ENCODE measurements at regions not wholly inside any gene's neighbourhood (a gene's known extent, or its start where the extent isn't known, plus 50 kb on each side); places are given as distances from the start of the nearest gene placed in this dataset.

DNA sequence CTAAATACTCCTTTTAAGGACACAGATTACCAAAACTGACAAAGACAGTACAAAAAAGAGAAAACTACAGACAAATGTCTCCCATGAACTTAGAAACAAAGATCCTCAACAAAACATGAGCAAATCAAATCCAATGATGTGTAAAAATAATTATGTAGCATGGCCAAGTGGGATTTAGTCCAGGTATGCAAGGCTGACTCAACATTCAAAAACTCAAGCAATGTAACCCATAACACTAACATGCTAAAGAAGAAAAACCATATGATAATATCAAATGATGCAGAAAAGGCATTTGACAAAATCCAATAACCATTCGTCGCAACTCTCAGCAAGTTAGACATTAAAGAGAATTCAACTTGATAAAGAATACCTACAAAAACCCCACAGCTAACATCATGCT lies 239.0 kb upstream of the KLHL29 start:
- TF ChIP-seq POLR2AphosphoS5 (IDR thresholded peaks at IDR 0.05; ENCODE audit: borderline replicate concordance, low read depth, low read length): no peak
- no peak for TF ChIP-seq EZH2 (IDR thresholded peaks at IDR 0.05)
- no peak for TF ChIP-seq FOXP2 (optimal IDR thresholded peaks at IDR 0.05; ENCODE audit: control extremely low read depth, extremely low read length, insufficient read depth)
- no peak overlapping the region for H3K27ac ChIP-seq
- H3K4me3 ChIP-seq: no peak overlapping the region
- H3K9me3 ChIP-seq (ENCODE audit: low read depth, low read length): no peaks in the 10 kb centered on the region
- no peak overlapping the region for H3K9ac ChIP-seq (ENCODE audit: insufficient read length)
- DNase-seq (ENCODE audit: low read depth, low spot score): no peak
- no peaks in the 10 kb centered on the region for H3K36me3 ChIP-seq (ENCODE audit: insufficient read depth, low read length)

DNA sequence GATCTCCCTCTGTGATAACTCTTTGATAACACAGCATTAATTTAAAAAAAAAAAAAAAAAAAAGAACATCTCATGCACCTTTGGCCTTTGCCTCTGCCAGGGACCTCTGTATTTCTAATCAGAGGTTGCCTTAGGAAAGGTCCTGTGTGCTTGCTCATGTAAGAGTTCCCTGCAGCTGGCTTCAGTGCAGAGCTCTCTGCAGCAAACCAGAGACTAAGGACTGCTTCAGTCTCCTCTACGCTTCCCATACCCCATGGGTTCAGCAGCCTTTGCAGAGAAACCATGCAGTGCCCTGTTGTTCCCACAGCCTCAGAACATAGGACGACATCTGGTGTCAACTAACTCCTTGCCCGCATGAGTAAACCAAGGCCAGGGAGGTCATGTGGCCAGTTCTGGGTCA lies 236.6 kb upstream of the KLHL29 start:
- no peaks in the 10 kb centered on the region for H3K36me3 ChIP-seq (ENCODE audit: insufficient read depth, low read length)
- TF ChIP-seq EZH2 (IDR thresholded peaks at IDR 0.05) (no peak), POLR2AphosphoS5 (IDR thresholded peaks at IDR 0.05; ENCODE audit: borderline replicate concordance, low read depth, low read length) (no peak), FOXP2 (optimal IDR thresholded peaks at IDR 0.05; ENCODE audit: control extremely low read depth, extremely low read length, insufficient read depth) (no peak)
- no peak overlapping the region for H3K9ac ChIP-seq (ENCODE audit: insufficient read length)
- DNase-seq (ENCODE audit: low read depth, low spot score): no peak
- H3K9me3 ChIP-seq (ENCODE audit: low read depth, low read length): no peaks in the 10 kb centered on the region
- H3K4me3 ChIP-seq: no peak overlapping the region
- H3K27ac ChIP-seq: no peak overlapping the region

DNA sequence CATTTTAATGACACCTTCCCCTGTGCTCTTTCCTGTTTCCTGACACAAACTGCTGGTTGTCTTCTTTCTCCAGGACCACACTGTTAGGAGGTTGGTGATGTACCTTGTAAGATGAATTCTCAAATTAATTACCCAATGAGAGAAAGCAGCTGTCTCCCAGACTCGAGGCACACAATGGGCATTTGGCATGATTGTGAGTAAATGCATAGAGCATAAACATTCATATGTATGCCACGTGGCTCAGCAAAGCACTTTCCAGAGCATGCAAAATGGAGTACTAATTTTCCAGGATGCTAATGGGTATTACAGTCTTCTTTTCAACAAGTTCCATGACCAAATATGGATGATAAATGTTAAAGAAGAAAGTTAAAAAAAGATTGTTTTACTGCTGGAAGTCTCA lies 235.2 kb upstream of the KLHL29 start:
- H3K36me3 ChIP-seq (ENCODE audit: insufficient read depth, low read length): no peaks in the 10 kb centered on the region
- H3K4me3 ChIP-seq: no peak overlapping the region
- DNase-seq (ENCODE audit: low read depth, low spot score): no peak
- H3K9ac ChIP-seq (ENCODE audit: insufficient read length): no peak overlapping the region
- no peak for TF ChIP-seq POLR2AphosphoS5 (IDR thresholded peaks at IDR 0.05; ENCODE audit: borderline replicate concordance, low read depth, low read length)
- TF ChIP-seq FOXP2 (optimal IDR thresholded peaks at IDR 0.05; ENCODE audit: control extremely low read depth, extremely low read length, insufficient read depth): no peak
- TF ChIP-seq EZH2 (IDR thresholded peaks at IDR 0.05): no peak
- H3K27ac ChIP-seq: no peak overlapping the region
- no peaks in the 10 kb centered on the region for H3K9me3 ChIP-seq (ENCODE audit: low read depth, low read length)

DNA sequence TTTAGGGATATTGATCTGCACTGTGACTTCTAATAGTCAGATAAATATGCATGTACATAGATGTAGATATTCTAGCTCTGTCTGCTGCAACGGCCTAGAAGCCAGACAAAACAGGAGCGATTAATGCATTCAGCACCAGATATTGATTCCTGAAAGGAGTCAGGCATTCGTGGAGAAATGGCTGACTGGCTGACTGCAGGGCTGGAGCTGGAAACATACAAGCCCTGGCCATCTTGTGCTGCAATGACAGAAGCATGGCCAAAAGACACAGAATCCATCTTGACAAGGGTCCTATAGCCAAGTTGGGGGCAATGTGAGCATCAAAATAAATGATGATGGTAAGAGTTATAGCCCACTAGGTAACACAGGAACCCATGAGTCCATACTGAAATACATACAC lies 231.5 kb upstream of the KLHL29 start:
- H3K27ac ChIP-seq: no peak overlapping the region
- DNase-seq (ENCODE audit: low read depth, low spot score): no peak
- H3K9ac ChIP-seq (ENCODE audit: insufficient read length): no peak overlapping the region
- H3K4me3 ChIP-seq: no peak overlapping the region
- H3K9me3 ChIP-seq (ENCODE audit: low read depth, low read length): no peaks in the 10 kb centered on the region
- no peaks in the 10 kb centered on the region for H3K36me3 ChIP-seq (ENCODE audit: insufficient read depth, low read length)
- no peak for TF ChIP-seq EZH2 (IDR thresholded peaks at IDR 0.05)
- TF ChIP-seq FOXP2 (optimal IDR thresholded peaks at IDR 0.05; ENCODE audit: control extremely low read depth, extremely low read length, insufficient read depth): no peak
- TF ChIP-seq POLR2AphosphoS5 (IDR thresholded peaks at IDR 0.05; ENCODE audit: borderline replicate concordance, low read depth, low read length): no peak

DNA sequence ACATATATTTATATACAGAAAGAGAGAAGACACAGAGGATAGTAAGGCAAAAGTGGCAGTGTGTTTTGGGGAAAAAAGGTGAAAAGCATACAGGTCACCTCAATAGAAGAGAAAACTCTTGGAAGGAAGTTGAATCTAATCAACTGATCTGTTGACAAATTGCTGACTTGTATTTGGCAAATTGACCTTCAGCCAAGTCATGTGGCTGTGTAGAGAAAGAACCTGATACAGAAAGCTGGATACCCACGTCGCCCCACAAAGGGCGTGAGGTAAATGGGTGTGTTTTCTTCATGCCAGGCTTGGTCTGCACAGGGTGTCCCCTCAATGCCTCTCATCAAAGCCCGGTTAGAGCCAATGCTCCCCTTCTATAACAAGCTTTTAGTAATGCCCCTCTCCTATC lies 230.0 kb upstream of the KLHL29 start:
- DNase-seq (ENCODE audit: low read depth, low spot score): no peak
- no peak overlapping the region for H3K9ac ChIP-seq (ENCODE audit: insufficient read length)
- no peaks in the 10 kb centered on the region for H3K9me3 ChIP-seq (ENCODE audit: low read depth, low read length)
- H3K36me3 ChIP-seq (ENCODE audit: insufficient read depth, low read length): no peaks in the 10 kb centered on the region
- H3K27ac ChIP-seq: no peak overlapping the region
- H3K4me3 ChIP-seq: no peak overlapping the region
- no peak for TF ChIP-seq EZH2 (IDR thresholded peaks at IDR 0.05)
- no peak for TF ChIP-seq FOXP2 (optimal IDR thresholded peaks at IDR 0.05; ENCODE audit: control extremely low read depth, extremely low read length, insufficient read depth)
- TF ChIP-seq POLR2AphosphoS5 (IDR thresholded peaks at IDR 0.05; ENCODE audit: borderline replicate concordance, low read depth, low read length): no peak

DNA sequence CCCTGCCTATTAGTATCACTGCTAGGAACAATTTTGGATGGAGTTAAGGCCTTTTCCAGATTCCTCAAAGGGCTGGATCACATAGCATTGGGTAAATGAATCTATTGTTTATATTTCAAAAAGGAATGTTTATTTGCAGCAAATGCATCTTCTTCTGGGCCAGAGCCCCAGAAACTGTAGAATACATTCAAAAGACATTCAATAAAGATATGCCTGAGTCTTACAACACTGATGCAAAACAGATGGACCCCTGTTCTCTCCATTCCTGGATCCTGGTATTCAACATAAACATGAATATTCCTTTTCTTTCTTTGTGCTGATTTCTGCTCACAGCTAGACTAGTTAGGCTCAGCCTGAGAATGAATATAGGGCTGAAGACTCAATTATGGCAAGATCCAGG lies 227.2 kb upstream of the KLHL29 start:
- TF ChIP-seq FOXP2 (optimal IDR thresholded peaks at IDR 0.05; ENCODE audit: control extremely low read depth, extremely low read length, insufficient read depth): no peak
- no peak for TF ChIP-seq POLR2AphosphoS5 (IDR thresholded peaks at IDR 0.05; ENCODE audit: borderline replicate concordance, low read depth, low read length)
- TF ChIP-seq EZH2 (IDR thresholded peaks at IDR 0.05): no peak
- no peak overlapping the region for H3K9ac ChIP-seq (ENCODE audit: insufficient read length)
- H3K4me3 ChIP-seq: no peak overlapping the region
- H3K36me3 ChIP-seq (ENCODE audit: insufficient read depth, low read length): no peaks in the 10 kb centered on the region
- H3K27ac ChIP-seq: no peak overlapping the region
- DNase-seq (ENCODE audit: low read depth, low spot score): no peak
- no peaks in the 10 kb centered on the region for H3K9me3 ChIP-seq (ENCODE audit: low read depth, low read length)

DNA sequence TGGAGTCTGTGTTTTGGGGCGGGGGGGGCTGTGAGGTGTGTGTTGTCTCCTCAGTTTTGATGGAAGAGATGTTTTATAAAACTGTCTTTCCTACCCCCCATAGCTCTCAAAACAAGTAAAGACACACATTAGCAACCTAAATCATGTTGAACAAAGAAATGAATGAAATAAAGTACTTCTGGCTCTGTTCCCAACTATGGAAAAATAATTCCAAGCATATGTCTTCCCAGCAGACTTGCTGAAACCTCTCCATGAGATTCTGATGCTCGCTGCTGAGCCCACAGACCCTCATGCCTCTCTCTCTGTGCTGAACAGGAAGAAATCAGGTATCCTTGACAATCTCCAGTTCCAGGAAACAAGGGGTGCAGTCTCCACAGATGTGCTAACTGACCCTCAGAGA lies 226.7 kb upstream of the KLHL29 start:
- no peak overlapping the region for H3K27ac ChIP-seq
- TF ChIP-seq POLR2AphosphoS5 (IDR thresholded peaks at IDR 0.05; ENCODE audit: borderline replicate concordance, low read depth, low read length) (no peak), FOXP2 (optimal IDR thresholded peaks at IDR 0.05; ENCODE audit: control extremely low read depth, extremely low read length, insufficient read depth) (no peak), EZH2 (IDR thresholded peaks at IDR 0.05) (no peak)
- no peaks in the 10 kb centered on the region for H3K36me3 ChIP-seq (ENCODE audit: insufficient read depth, low read length)
- no peak overlapping the region for H3K4me3 ChIP-seq
- no peaks in the 10 kb centered on the region for H3K9me3 ChIP-seq (ENCODE audit: low read depth, low read length)
- no peak for DNase-seq (ENCODE audit: low read depth, low spot score)
- no peak overlapping the region for H3K9ac ChIP-seq (ENCODE audit: insufficient read length)

DNA sequence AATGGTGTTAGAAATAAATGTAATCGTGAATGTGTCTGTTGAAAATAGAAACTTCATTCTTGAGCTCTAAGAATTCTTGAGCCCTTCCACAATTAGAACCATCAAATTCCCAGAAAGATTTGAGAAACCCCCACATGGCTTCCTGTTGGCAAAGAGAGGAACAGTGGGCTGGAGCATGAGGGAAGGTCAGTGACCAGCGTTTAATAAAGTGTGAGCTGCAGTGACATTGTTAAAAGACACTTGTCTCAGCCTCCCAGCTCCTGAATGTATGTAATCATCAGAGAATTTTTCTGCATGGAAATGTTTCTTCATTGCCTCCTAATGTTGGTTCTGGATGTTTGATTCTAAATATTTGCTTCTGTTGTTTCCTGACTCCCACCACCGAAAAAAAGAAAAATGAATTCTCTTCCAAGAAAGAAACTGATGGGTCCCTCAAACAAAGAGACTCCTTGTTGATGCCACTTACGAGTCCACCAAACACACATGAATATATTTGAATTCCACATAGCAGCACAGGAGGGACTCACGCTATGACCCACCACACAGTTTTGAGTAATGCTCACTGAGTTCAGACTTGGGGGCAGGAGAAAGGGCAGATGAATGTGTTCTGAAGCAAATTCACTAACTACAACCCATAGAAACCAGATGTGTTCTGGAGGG lies 225.1 kb upstream of the KLHL29 start:
- Histone ChIP-seq H3K27ac (no peak overlapping the region), H3K9ac (ENCODE audit: insufficient read length) (no peak overlapping the region), H3K9me3 (ENCODE audit: low read depth, low read length) (no peaks in the 10 kb centered on the region), H3K4me3 (peak overlapping the region; percentile 27; the same call in 1 of the 2 replicates), H3K36me3 (ENCODE audit: insufficient read depth, low read length) (no peaks in the 10 kb centered on the region)
- DNase-seq (ENCODE audit: low read depth, low spot score): no peak
- TF ChIP-seq FOXP2 (optimal IDR thresholded peaks at IDR 0.05; ENCODE audit: control extremely low read depth, extremely low read length, insufficient read depth): no peak
- TF ChIP-seq EZH2 (IDR thresholded peaks at IDR 0.05): no peak
- no peak for TF ChIP-seq POLR2AphosphoS5 (IDR thresholded peaks at IDR 0.05; ENCODE audit: borderline replicate concordance, low read depth, low read length)

DNA sequence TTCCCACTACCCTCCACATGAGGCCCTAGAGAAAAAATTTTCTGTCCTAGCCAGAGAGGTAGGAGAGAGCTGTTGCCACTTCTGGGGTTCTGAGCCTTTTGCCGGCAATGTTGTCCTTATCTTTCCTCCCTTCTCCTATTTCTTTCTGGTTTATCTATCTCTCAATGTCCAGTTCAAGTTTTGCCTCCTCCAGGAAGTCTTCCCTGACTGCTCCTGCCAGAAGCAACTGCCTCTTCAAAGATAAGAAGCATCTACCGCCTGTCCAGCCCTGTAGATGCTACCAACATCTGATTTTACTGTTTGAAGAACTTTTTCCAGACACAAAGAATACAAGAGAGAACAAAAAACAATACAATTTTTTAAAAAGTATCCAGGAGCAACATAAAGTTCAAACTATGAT lies 220.8 kb upstream of the KLHL29 start:
- no peaks in the 10 kb centered on the region for H3K9me3 ChIP-seq (ENCODE audit: low read depth, low read length)
- no peak overlapping the region for H3K27ac ChIP-seq
- TF ChIP-seq POLR2AphosphoS5 (IDR thresholded peaks at IDR 0.05; ENCODE audit: borderline replicate concordance, low read depth, low read length) (no peak), FOXP2 (optimal IDR thresholded peaks at IDR 0.05; ENCODE audit: control extremely low read depth, extremely low read length, insufficient read depth) (no peak), EZH2 (IDR thresholded peaks at IDR 0.05) (no peak)
- H3K9ac ChIP-seq (ENCODE audit: insufficient read length): no peak overlapping the region
- no peak for DNase-seq (ENCODE audit: low read depth, low spot score)
- H3K4me3 ChIP-seq: no peak overlapping the region
- no peaks in the 10 kb centered on the region for H3K36me3 ChIP-seq (ENCODE audit: insufficient read depth, low read length)

Data from SK-N-MC (cell line).